A549 (cell line): ENCODE measurements at regions not wholly inside any gene's neighbourhood (a gene's known extent, or its start where the extent isn't known, plus 50 kb on each side); places are given as distances from the start of the nearest gene placed in this dataset.
"Not testable (repeated sequence)": the region's sequence is repeated elsewhere in the genome, so short reads cannot be mapped to it uniquely, and the experiment has no call there.

Experiments used
- ATAC-seq, 2 experiments: fragments of 200-7000 bp in 1 of 2; fragments of >200 bp in 1 of 2; cut with Nextera tagmentation in 1 of 2; cut with Tn5 transposase in 1 of 2; 3 replicates each; pipeline versions ENCODE4 v1.8.0 to v1.9.1; 2018 to 2020; ENCODE audit warnings: mild to moderate bottlenecking in 1 of 2, moderate library complexity in 1 of 2
- CTCF ChIA-PET: fragments of 300-600 bp; sonication (Branson Sonifier 250); formaldehyde crosslinking; extraction: SDS; loops from one replicate; lab custom pipeline; 2021; ENCODE audit warnings: antibody characterized with exemption, inconsistent platforms; lab: Yijun Ruan, JAX
- POLR2A ChIA-PET: fragments of 350-600 bp; formaldehyde crosslinking; extraction: SDS; loops from one replicate; lab custom pipeline; 2021; ENCODE audit warnings: antibody characterized with exemption, inconsistent platforms; lab: Yijun Ruan, JAX
- DNase-seq, 2 experiments: peaks; one replicate each; pipeline versions ENCODE4 v3.0.0 to v3.0.0-alpha.2; 2011 to 2016; ENCODE audit warnings: low read depth in 1 of 2, low spot score in 1 of 2
- FAIRE-seq: peaks from 2 replicates; lab custom pipeline; 2011; peaks lifted over from hg19 to GRCh38; lab: Jason Lieb, UNC
- H3K27ac ChIP-seq, 2 experiments: fragments of >200 bp; sonication (Bioruptor Twin); formaldehyde crosslinking; 3 replicates each; pipeline ENCODE4 v1.5.1; 2016 to 2017
- H3K4me1 ChIP-seq: fragments of >200 bp; sonication (Bioruptor Twin); formaldehyde crosslinking; 3 replicates; pipeline ENCODE4 v1.6.1; 2016
- H3K4me2 ChIP-seq: fragments of >200 bp; sonication (Bioruptor Twin); formaldehyde crosslinking; 3 replicates; pipeline ENCODE4 v1.6.1; 2016
- H3K4me3 ChIP-seq: fragments of >200 bp; sonication (Bioruptor Twin); formaldehyde crosslinking; 3 replicates; pipeline ENCODE4 v1.5.1; 2016
- H3K9me3 ChIP-seq: fragments of >200 bp; sonication (Bioruptor Twin); formaldehyde crosslinking; 3 replicates; pipeline ENCODE4 v1.6.1; 2016
- USF2 ChIP-seq: fragments of 450-650 bp; IDR thresholded peaks from 2 replicates; pipeline ENCODE4 v1.6.1; 2014; ENCODE audit warnings: antibody characterized with exemption
- WGBS: methylation state at CpG from one replicate; pipeline ENCODE4 v1.1.6; 2017; ENCODE audit errors: missing lambda C conversion rate; 5-methylcytosine and 5-hydroxymethylcytosine counted together

- H3K4me2 ChIP-seq, H3K4me3 ChIP-seq, CTCF ChIA-PET, ATAC-seq, H3K9me3 ChIP-seq, H3K4me1 ChIP-seq, FAIRE-seq, POLR2A ChIA-PET, H3K27ac ChIP-seq: not testable (repeated sequence)
- DNase-seq, result peak; percentile 0 to 38
- peak; percentile 73 for TF ChIP-seq USF2
- WGBS, result 2% methylated on average over 4 of the region's 4 CpGs
Observed at GRCh38 chr4:4026708-4027107, 200.0 kb downstream of the OTOP1 start.

GRCh38 chr4:4028752-4029151, 198.0 kb downstream of the OTOP1 start:
- H3K4me1 ChIP-seq, H3K4me2 ChIP-seq, DNase-seq, H3K27ac ChIP-seq, H3K4me3 ChIP-seq, POLR2A ChIA-PET, CTCF ChIA-PET, ATAC-seq, H3K9me3 ChIP-seq, FAIRE-seq: not testable (repeated sequence)
- 5% methylated on average over 3 of the region's 3 CpGs for WGBS

- H3K9me3 ChIP-seq, POLR2A ChIA-PET, H3K4me3 ChIP-seq, ATAC-seq, H3K4me2 ChIP-seq, DNase-seq, FAIRE-seq, H3K4me1 ChIP-seq, CTCF ChIA-PET, H3K27ac ChIP-seq: not testable (repeated sequence)
- 62% methylated on average over 9 of the region's 9 CpGs for WGBS
Observed at GRCh38 chr4:4030509-4030908, 196.2 kb downstream of the OTOP1 start.

- H3K27ac ChIP-seq, POLR2A ChIA-PET, FAIRE-seq, H3K9me3 ChIP-seq, DNase-seq, CTCF ChIA-PET, ATAC-seq, H3K4me3 ChIP-seq, H3K4me1 ChIP-seq, H3K4me2 ChIP-seq: not testable (repeated sequence)
- 42% methylated on average over 8 of the region's 8 CpGs for WGBS
Observed at GRCh38 chr4:4031446-4032135, 195.1 kb downstream of the OTOP1 start.

- 52% methylated on average over 9 of the region's 9 CpGs for WGBS
- ATAC-seq, POLR2A ChIA-PET, H3K9me3 ChIP-seq, H3K4me2 ChIP-seq, H3K4me1 ChIP-seq, CTCF ChIA-PET, DNase-seq, H3K27ac ChIP-seq, H3K4me3 ChIP-seq, FAIRE-seq: not testable (repeated sequence)
Observed at GRCh38 chr4:4032364-4032763, 194.4 kb downstream of the OTOP1 start.

GRCh38 chr4:4032801-4033605, 193.7 kb downstream of the OTOP1 start:
- H3K9me3 ChIP-seq, FAIRE-seq, H3K4me1 ChIP-seq, ATAC-seq, H3K27ac ChIP-seq, CTCF ChIA-PET, H3K4me2 ChIP-seq, H3K4me3 ChIP-seq, DNase-seq, POLR2A ChIA-PET: not testable (repeated sequence)
- WGBS, result 48% methylated on average over 19 of the region's 19 CpGs

- CTCF ChIA-PET, H3K9me3 ChIP-seq, H3K4me2 ChIP-seq, POLR2A ChIA-PET, H3K27ac ChIP-seq, H3K4me3 ChIP-seq, ATAC-seq, DNase-seq, H3K4me1 ChIP-seq, FAIRE-seq: not testable (repeated sequence)
- WGBS, result 51% methylated on average over 9 of the region's 9 CpGs
Observed at GRCh38 chr4:4037399-4038138, 189.2 kb downstream of the OTOP1 start.

- DNase-seq, FAIRE-seq, H3K4me2 ChIP-seq, CTCF ChIA-PET, H3K9me3 ChIP-seq, H3K4me1 ChIP-seq, H3K27ac ChIP-seq, ATAC-seq, H3K4me3 ChIP-seq: not testable (repeated sequence)
- WGBS, result 11% methylated on average over 3 of the region's 3 CpGs
- POLR2A ChIA-PET, result interaction anchor here (0.6 kb wide), 1 partner anchor 36 kb away, joined by 4 read pairs; no protein-coding TSS in a partner anchor
Observed at GRCh38 chr4:4045823-4046222, 180.9 kb downstream of the OTOP1 start.

GRCh38 chr4:4046686-4047085, 180.0 kb downstream of the OTOP1 start:
- H3K9me3 ChIP-seq, POLR2A ChIA-PET, H3K4me3 ChIP-seq, H3K4me2 ChIP-seq, CTCF ChIA-PET, ATAC-seq, FAIRE-seq, DNase-seq, H3K4me1 ChIP-seq, H3K27ac ChIP-seq: not testable (repeated sequence)
- WGBS, result 71% methylated on average over 4 of the region's 5 CpGs

GRCh38 chr4:4047202-4047601, 179.5 kb downstream of the OTOP1 start:
- POLR2A ChIA-PET, ATAC-seq, H3K4me2 ChIP-seq, H3K27ac ChIP-seq, CTCF ChIA-PET, FAIRE-seq, H3K9me3 ChIP-seq, H3K4me3 ChIP-seq, H3K4me1 ChIP-seq, DNase-seq: not testable (repeated sequence)
- 36% methylated on average over 10 of the region's 12 CpGs for WGBS
